ENCODE measurements at regions not wholly inside any gene's neighbourhood (a gene's known extent, or its start where the extent isn't known, plus 50 kb on each side); places are given as distances from the start of the nearest gene placed in this dataset.

- no peak for DNase-seq
These were observed 762.5 kb downstream of the LIG4 start for GRCh38 chr13:107452833-107453232.

GRCh38 chr13:107450931-107451330 lies 764.4 kb downstream of the LIG4 start:
- no peak for DNase-seq

- no peak for DNase-seq
These were observed 764.9 kb downstream of the LIG4 start for GRCh38 chr13:107450431-107450830.

- DNase-seq, result no peak
These were observed 767.7 kb downstream of the LIG4 start for GRCh38 chr13:107447591-107447990.

GRCh38 chr13:107441279-107441678 lies 774.1 kb downstream of the LIG4 start:
- DNase-seq, result no peak

GRCh38 chr13:107438251-107438650 lies 777.1 kb downstream of the LIG4 start:
- no peak for DNase-seq

- no peak for DNase-seq
These were observed 781.0 kb downstream of the LIG4 start for GRCh38 chr13:107434347-107434746.

- no peak for DNase-seq
These were observed 787.8 kb downstream of the LIG4 start for GRCh38 chr13:107427536-107427935.

GRCh38 chr13:107422421-107422820 lies 792.9 kb downstream of the LIG4 start:
- DNase-seq, result no peak

GRCh38 chr13:107421951-107422350 lies 793.4 kb downstream of the LIG4 start:
- no peak for DNase-seq

GRCh38 chr13:107421028-107421427 lies 794.3 kb downstream of the LIG4 start:
- no peak for DNase-seq

GRCh38 chr13:107413005-107413404 lies 802.3 kb downstream of the LIG4 start:
- DNase-seq, result no peak

- no peak for DNase-seq
These were observed 808.3 kb downstream of the LIG4 start for GRCh38 chr13:107407074-107407473.

GRCh38 chr13:107395927-107396662 lies 819.2 kb downstream of the LIG4 start:
- DNase-seq, result no peak

GRCh38 chr13:107392205-107392604 lies 823.1 kb downstream of the LIG4 start:
- no peak for DNase-seq

- no peak for DNase-seq
These were observed 819.6 kb upstream of the ARGLU1 start for GRCh38 chr13:107387525-107387924.

- no peak for DNase-seq
These were observed 811.6 kb upstream of the ARGLU1 start for GRCh38 chr13:107379407-107380155.

GRCh38 chr13:107376341-107377125 lies 808.6 kb upstream of the ARGLU1 start:
- no peak for DNase-seq

- no peak for DNase-seq
These were observed 807.9 kb upstream of the ARGLU1 start for GRCh38 chr13:107375701-107376340.

GRCh38 chr13:107374038-107374437 lies 806.1 kb upstream of the ARGLU1 start:
- no peak for DNase-seq

GRCh38 chr13:107373551-107373950 lies 805.6 kb upstream of the ARGLU1 start:
- DNase-seq, result no peak

GRCh38 chr13:107370015-107370785 lies 802.3 kb upstream of the ARGLU1 start:
- DNase-seq, result no peak

All from activated CD4-positive, alpha-beta T cell treated with anti-CD3 and anti-CD28 coated beads for 48 hours (primary cell).